HG03442 (cell line): ENCODE measurements at regions not wholly inside any gene's neighbourhood (a gene's known extent, or its start where the extent isn't known, plus 50 kb on each side); places are given as distances from the start of the nearest gene placed in this dataset.
"Not testable (repeated sequence)": the region's sequence is repeated elsewhere in the genome, so short reads cannot be mapped to it uniquely, and the experiment has no call there.

Experiments
- ATAC-seq: cut with Tn5 transposase; IDR thresholded peaks from one replicate; pipeline ENCODE4 v1.9.1; 2021; ENCODE audit warnings: mild to moderate bottlenecking, moderate library complexity; ENCODE audit not compliant: unreplicated experiment

- ATAC-seq: no peak
These were observed 332.7 kb upstream of the MAGI2 start for GRCh38 chr7:79786187-79786586.

DNA sequence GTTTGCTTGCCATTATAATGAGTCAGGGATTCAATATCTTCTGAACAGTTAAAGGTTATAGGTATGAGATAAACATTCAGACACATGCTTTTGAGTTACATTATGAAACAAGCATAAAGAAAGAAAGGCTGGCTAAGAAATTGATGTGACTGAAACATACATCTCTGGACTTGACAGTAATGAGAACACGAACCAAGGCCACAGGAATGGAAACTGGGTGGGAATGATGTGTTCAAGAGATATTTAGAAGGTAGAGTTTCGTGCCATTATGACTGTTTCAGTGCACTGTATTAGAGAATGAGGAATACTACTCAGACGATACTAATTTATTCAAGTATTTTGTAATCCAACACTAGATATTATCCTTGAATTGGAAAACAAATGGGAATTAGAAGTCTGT lies 332.1 kb upstream of the MAGI2 start:
- no peak for ATAC-seq

DNA sequence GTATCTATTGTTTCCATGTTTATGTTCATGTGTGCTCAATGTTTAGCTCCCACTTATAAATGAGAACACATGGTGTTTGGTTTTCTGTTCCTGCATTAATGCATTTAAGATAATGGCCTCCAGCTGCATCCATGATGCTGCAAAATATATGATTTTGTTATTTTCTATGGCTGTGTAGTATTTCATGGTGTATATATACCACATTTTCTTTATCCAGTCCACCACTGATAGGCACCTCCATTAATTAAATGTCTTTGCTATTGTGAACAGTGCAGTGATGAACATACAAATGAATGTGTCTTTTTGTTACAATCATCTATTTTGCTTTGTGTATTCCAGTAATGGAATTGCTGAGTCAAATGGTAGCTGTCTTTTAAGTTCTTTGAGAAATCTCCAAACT lies 329.4 kb upstream of the MAGI2 start:
- ATAC-seq: no peak

- ATAC-seq: no peak
These were observed 328.8 kb upstream of the MAGI2 start for GRCh38 chr7:79782256-79782655.

- no peak for ATAC-seq
These were observed 328.2 kb upstream of the MAGI2 start for GRCh38 chr7:79781716-79782115.

DNA sequence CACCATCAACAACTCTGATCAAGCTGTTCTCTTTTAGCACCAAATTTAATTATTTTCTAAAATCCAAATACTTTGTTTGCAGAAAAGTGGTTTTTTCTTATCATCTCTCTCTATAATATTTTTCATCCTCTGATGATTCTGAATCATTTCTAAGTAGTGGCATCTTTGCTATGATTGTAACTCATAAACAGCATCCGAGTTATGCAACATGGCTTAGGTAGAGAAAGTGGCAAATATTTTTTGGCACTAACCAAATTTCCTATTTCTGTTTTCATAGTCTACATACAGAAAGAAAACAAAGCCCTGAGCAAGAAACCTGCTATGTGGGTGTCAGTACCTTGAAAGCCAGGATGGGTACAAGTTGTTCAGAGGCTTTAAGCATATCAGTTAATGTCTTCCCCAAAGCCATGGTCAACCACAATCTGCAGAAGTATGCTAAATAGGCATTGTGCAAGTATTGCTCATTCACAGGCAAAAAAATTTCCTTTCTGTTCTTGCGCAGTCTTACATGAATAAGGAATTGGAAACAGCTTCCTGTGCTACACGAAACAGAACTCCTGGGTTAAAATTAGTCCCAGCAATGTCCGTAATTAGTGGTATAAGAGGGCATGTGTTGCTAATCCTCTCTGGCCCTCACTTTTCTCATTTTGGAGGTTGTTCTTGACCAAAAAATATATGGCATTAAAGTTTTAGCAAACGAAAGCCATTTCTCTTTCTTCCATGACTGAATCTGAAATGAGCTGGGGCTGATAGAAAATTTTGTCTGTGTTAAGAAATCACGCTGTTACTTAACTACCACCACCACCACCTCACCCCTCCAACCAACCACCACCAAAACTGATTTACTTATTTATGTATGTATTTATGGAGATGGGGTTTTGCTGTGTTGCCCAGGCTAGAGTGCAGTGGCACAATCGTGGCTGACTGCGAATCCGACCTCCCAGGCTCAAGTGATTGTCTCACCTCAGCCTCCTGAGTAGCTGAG lies 325.6 kb upstream of the MAGI2 start:
- no peak for ATAC-seq

- ATAC-seq: no peak
These were observed 322.4 kb upstream of the MAGI2 start for GRCh38 chr7:79775911-79776310.

DNA sequence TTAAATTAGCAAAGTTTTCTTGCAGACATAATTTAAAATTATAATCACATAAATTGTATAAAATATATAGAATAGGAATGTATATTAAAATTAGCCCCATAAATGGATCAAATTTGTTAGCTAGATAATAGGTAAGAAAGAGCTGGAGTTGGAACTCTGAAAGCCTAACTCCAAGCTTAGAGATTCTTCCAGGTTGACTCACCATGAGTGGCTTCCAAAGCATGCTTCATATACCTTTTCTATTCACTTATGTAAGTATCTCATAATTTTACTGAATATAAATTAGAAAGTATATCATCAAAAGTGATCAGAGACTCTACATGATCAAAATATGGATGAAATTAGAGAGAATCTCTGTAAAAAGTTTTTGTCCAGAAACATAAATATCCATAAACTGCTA lies 320.7 kb upstream of the MAGI2 start:
- ATAC-seq: no peak

GRCh38 chr7:79770970-79771369 lies 317.5 kb upstream of the MAGI2 start:
- ATAC-seq: no peak

- no peak for ATAC-seq
These were observed 316.6 kb upstream of the MAGI2 start for GRCh38 chr7:79770063-79770462.

DNA sequence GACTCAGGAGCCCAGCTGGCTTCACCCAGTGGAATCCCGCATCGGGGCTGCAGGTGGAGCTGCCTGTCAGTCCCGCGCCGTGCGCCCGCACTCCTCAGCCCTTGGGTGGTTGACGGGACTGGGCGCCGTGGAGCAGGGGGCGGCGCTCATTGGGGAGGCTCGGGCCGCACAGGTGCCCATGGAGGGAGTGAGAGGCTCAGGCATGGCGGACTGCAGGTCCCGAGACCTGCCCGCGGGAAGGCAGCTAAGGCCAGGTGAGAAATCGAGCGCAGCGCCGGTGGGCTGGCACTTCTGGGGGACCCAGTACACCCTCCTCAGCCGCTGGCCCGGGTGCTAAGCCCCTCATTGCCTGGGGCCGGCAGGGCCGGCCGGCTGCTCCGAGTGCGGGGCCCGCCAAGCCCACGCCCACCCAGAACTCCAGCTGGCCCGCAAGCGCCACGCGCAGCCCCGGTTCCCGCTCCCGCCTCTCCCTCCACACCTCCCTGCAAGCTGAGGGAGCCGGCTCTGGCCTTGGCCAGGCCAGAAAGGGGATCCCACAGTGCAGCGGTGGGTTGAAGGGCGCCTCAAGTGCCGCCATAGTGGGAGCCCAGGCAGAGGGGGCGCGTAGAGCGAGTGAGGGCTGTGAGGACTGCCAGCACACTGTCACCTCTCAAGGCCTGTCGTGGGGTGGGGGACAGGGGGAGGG lies 314.6 kb upstream of the MAGI2 start:
- not testable (repeated sequence) for ATAC-seq

GRCh38 chr7:79767192-79767591 lies 313.7 kb upstream of the MAGI2 start:
- ATAC-seq: not testable (repeated sequence)

DNA sequence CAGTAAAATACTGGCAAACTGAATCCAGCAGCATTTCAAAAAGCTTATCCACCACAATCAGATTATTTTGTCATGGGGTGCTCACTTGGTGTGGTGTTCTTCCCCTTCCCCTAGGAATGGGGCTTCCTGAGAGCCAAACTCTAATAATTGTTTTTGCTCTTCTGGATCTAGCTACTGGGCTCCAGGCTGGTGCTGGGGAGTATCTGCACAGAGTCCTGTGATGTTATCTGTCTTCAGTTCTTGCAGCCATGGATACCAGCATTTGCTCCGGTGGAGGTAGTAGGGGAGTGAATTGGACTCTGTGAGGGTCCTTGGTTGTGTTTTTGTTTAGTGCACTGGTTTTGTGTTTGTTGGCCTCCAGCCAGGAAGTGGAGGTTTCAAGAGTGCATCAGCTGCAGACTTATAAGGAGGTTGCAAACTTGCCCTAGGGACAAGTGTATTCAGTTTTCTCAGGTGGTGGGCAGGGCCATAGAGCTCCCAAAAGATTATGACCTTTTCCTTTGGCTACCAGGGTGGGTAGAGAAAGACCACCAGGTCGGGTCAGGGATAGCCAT lies 308.5 kb upstream of the MAGI2 start:
- ATAC-seq: no peak

DNA sequence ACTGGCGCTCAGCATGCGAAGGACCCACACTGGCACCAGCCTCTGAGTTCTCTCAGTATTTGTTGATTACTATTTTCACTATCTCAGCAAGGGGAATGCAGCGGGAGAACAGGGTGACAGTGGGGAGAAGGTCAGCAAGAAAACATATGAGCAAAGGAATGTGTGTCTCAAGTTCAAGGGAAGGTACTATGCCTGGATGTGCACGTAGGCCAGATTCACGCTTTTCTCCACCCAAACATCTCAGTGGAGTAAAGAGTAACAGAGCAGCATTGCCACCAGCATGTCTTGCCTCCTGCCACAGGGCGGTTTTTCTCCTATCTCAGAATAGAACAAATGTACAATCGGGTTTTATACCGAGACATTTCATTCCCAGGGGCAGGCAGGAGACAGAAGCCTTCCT lies 297.5 kb upstream of the MAGI2 start:
- ATAC-seq: not testable (repeated sequence)

- ATAC-seq: no peak
These were observed 296.4 kb upstream of the MAGI2 start for GRCh38 chr7:79749856-79750255.

GRCh38 chr7:79741684-79742083 lies 288.2 kb upstream of the MAGI2 start:
- ATAC-seq: no peak

DNA sequence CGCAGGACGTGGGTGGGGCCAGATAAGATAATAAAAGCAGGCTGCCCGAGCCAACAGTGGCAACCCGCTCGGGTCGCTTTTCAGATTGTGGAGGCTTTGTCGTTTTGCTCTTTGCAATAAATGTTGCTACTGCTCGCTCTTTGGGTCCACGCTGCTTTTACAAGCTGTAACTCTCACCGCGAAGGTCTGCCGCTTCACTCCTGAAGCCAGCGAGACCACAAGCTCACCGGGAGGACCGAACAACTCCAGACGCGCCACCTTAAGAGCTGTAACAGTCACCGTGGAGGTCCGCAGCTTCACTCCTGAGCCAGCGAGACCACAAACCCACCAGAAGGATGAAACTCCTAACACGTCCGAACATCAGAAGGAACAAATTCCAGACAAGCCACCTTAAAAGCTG lies 286.6 kb upstream of the MAGI2 start:
- ATAC-seq: no peak

DNA sequence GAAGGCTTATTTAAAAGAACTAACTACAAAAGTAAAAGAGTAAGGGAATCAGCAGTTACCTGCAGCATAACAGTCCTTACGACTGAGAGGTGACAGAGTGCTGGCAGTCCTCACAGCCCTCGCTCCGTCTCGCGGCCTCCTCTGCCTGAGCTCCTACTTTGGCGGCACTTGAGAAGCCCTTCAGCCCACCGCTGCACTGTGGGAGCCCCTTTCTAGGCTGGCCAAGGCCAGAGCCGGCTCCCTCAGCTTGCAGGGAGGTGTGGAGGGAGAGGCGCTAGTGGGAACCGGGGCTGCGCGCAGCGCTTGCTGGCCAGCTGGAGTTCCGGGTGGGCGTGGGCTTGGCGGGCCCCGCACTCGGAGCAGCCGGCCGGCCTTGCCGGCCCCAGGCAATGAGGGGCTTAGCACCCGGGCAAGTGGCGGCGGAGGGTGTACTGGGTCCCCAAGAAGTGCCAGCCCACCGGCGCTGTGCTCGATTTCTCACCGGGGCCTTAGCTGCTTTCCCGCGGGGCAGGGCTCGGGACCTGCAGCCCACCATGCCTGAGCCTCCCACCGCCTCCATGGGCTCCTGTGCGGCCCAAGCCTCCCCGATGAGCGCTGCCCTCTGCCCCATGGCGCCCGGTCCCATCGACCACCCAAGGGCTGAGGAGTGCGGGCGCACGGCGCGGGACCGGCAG lies 285.7 kb upstream of the MAGI2 start:
- ATAC-seq: not testable (repeated sequence)

- ATAC-seq: no peak
These were observed 283.0 kb upstream of the MAGI2 start for GRCh38 chr7:79736418-79736817.

DNA sequence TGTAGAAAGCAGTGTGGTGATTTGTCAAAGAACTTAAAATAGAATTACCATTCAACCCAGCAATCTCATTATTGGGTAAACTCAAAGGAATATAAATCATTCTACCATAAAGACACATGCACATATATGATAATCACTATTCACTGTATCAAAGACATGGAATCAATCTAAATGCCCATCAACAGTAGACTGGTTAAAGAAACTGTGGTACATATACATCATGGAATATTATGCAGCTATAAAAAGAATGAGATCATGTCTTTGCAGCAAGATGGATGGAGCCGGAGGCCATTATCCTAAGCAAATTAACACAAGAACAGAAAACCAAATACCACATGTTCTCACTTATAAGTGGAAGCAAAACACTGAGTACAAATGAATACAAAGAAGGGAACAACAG lies 281.5 kb upstream of the MAGI2 start:
- ATAC-seq: no peak

DNA sequence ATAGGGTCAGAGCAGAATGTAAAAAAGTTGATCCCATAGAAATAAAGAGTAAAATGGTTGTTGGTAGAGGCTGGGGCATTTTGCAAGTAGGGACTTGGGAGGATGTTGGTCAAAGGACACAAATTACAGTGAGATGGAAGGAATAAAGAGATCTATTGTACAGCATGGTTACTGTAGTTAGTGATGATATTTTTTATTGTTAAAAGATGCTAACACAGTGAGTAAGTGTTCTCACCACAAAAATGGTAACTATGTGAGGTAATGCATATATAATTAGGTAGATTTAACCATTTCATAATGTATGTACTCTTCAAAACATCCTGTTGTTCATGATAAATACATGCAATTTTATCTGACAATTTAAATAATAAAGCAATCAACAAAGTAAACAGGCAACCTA lies 280.7 kb upstream of the MAGI2 start:
- no peak for ATAC-seq
